Caco-2 (cell line): ENCODE measurements at regions not wholly inside any gene's neighbourhood (a gene's known extent, or its start where the extent isn't known, plus 50 kb on each side); places are given as distances from the start of the nearest gene placed in this dataset.

Experiments
- BruUV-seq: library from RNA; stranded (reverse); fragments of 400-500 nt; replicated peaks from 2 replicates; lab custom pipeline; 2021; lab: Mats Ljungman, UMichigan
- CTCF ChIA-PET: fragments of 300-600 bp; sonication (Branson Sonifier 250); formaldehyde crosslinking; loops from one replicate; lab custom pipeline; 2022; ENCODE audit warnings: antibody characterized with exemption; lab: Charles Lee
- POLR2A ChIA-PET: fragments of 300-600 bp; sonication (Branson Sonifier 250); formaldehyde crosslinking; loops from one replicate; lab custom pipeline; 2022; ENCODE audit warnings: antibody characterized with exemption; lab: Charles Lee
- DNase-seq, 2 experiments: peaks; one replicate each; pipeline versions ENCODE4 v3.0.0 to v3.0.0-alpha.2; 2020 to 2022
- H3K27me3 ChIP-seq: replicated peaks from 2 replicates; pipeline ENCODE4 v1.6.0; 2011; ENCODE audit warnings: low read length; ENCODE audit not compliant: control insufficient read depth, insufficient read depth
- H3K36me3 ChIP-seq: 2 replicates; pipeline ENCODE4 v1.5.1; 2011; ENCODE audit warnings: low read length; ENCODE audit not compliant: control insufficient read depth, insufficient read depth
- H3K4me1 ChIP-seq: fragments of 250-450 bp; sonication (Bioruptor Pico); 2 replicates; pipeline ENCODE4 v1.5.1; 2020; ENCODE audit warnings: mild to moderate bottlenecking
- H3K4me3 ChIP-seq: 2 replicates; pipeline ENCODE4 v1.5.1; 2011; ENCODE audit warnings: low read depth, mild to moderate bottlenecking, control low read depth, low read length
- H3K9me3 ChIP-seq: fragments of 250-450 bp; sonication (Bioruptor Pico); 2 replicates; pipeline ENCODE4 v1.5.1; 2020; ENCODE audit warnings: mild to moderate bottlenecking, moderate library complexity
- H3K27ac Mint-ChIP-seq: one replicate; pipeline ENCODE4 v1.8.0; 2022; ENCODE audit warnings: mixed read lengths; ENCODE audit not compliant: unreplicated experiment
- H3K27me3 Mint-ChIP-seq: one replicate; pipeline ENCODE4 v1.8.0; 2022; ENCODE audit warnings: mixed read lengths; ENCODE audit not compliant: insufficient read depth, unreplicated experiment
- H3K36me3 Mint-ChIP-seq: one replicate; pipeline ENCODE4 v1.8.0; 2022; ENCODE audit warnings: mild to moderate bottlenecking, mixed read lengths; ENCODE audit not compliant: insufficient read depth, unreplicated experiment
- H3K4me1 Mint-ChIP-seq: one replicate; pipeline ENCODE4 v1.8.0; 2022; ENCODE audit warnings: low read depth, mixed read lengths; ENCODE audit not compliant: unreplicated experiment
- H3K4me3 Mint-ChIP-seq: one replicate; pipeline ENCODE4 v1.8.0; 2022; ENCODE audit warnings: mild to moderate bottlenecking, moderate library complexity, mixed read lengths; ENCODE audit not compliant: unreplicated experiment
- H3K9me3 Mint-ChIP-seq: one replicate; pipeline ENCODE4 v1.8.0; 2022; ENCODE audit warnings: mixed read lengths; ENCODE audit not compliant: unreplicated experiment
- intact Hi-C: fragments of 100-400 bp; cut with micrococcal nuclease; formaldehyde crosslinking; loops from one replicate; pipeline ENCODE4 v1.10.0; 2022; ENCODE audit not compliant: unreplicated experiment
- TF ChIP-seq, protein P1 (sequence below), 2 experiments: fragments of 200-600 bp in 1 of 2; IDR thresholded peaks; 1 replicate in 1 of 2; 2 replicates in 1 of 2; pipeline versions ENCODE4 v1.5.1 to v1.8.0; 2011 to 2022; ENCODE audit warnings: antibody characterized with exemption in 1 of 2, control low read depth in 1 of 2, inconsistent platforms in 1 of 2, low read depth in 1 of 2, low read length in 1 of 2, mild to moderate bottlenecking in 1 of 2, moderate library complexity in 1 of 2; ENCODE audit not compliant: insufficient read depth in 1 of 2, severe bottlenecking in 1 of 2, unreplicated experiment in 1 of 2

DNA sequence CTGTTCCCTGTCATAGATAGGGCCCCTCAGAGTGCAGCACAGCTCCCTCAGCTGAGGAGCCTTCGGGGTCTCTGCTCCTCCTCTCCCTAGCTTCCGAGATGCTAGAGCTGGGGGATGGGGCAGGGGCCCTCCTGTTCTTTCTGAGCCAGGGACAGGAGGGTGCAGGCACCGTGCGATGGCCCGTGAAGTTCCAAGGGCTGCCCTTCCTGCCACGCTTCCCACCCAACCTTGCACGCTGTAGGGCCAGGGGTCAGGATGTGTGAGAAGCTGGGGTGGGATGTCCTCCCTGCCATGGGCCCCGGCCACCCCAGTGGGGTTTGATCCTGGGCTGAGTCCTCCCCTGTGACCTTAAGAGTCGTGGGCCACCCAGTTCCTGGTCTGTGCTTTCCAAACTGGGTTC is 240.7 kb upstream of the C1orf174 start:
- Histone ChIP-seq H3K4me1 (no peaks in the 10 kb centered on the region), H3K36me3 (no peaks in the 10 kb centered on the region), H3K27me3 (no peaks in the 10 kb centered on the region), H3K4me3 (no peak overlapping the region), H3K9me3 (no peaks in the 10 kb centered on the region)
- no peaks in the 10 kb centered on the region for H3K4me1 Mint-ChIP-seq
- no peaks in the 10 kb centered on the region for H3K27me3 Mint-ChIP-seq
- H3K4me3 Mint-ChIP-seq: no peak overlapping the region
- H3K27ac Mint-ChIP-seq: no peak overlapping the region
- intact Hi-C loops: no loop called here
- H3K9me3 Mint-ChIP-seq: peaks cover 8% of the 10 kb centered on the region
- TF ChIP-seq, protein P1, sequence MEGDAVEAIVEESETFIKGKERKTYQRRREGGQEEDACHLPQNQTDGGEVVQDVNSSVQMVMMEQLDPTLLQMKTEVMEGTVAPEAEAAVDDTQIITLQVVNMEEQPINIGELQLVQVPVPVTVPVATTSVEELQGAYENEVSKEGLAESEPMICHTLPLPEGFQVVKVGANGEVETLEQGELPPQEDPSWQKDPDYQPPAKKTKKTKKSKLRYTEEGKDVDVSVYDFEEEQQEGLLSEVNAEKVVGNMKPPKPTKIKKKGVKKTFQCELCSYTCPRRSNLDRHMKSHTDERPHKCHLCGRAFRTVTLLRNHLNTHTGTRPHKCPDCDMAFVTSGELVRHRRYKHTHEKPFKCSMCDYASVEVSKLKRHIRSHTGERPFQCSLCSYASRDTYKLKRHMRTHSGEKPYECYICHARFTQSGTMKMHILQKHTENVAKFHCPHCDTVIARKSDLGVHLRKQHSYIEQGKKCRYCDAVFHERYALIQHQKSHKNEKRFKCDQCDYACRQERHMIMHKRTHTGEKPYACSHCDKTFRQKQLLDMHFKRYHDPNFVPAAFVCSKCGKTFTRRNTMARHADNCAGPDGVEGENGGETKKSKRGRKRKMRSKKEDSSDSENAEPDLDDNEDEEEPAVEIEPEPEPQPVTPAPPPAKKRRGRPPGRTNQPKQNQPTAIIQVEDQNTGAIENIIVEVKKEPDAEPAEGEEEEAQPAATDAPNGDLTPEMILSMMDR (IDR thresholded peaks at IDR 0.05; ENCODE audit: insufficient read depth in 1 of 2, low read depth in 1 of 2, low read length in 1 of 2, severe bottlenecking in 1 of 2, unreplicated experiment in 1 of 2): no peak
- CTCF ChIA-PET: no interaction called here
- DNase-seq: no peak
- POLR2A ChIA-PET: no interaction called here
- no peaks in the 10 kb centered on the region for H3K36me3 Mint-ChIP-seq
- no TSS peak for BruUV-seq

DNA sequence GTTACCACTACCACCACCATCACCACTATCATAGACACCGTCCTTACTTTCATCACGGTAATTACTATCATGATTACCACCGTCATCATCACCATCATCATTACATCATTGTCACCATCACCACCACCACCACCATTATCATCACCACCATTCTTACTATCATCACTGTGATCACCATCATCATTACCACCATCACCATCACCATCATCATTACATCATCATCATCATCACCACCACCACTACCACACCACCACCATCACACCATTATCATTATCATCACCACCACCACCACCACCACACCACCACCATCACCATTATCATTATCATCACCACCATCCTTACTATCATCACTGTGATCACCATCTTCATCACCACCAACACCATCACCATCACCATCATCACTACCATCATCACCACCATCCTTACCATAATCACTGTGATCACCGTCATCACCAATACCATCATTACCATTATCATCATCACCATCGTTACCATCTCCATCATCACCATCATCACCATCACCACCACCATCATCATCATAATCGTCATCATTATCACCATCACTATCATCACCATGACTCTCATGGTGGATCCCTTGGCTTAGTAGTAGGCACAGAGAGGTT is 244.4 kb upstream of the C1orf174 start:
- POLR2A ChIA-PET: no interaction called here
- Mint-ChIP-seq H3K9me3 (no peaks in the 10 kb centered on the region), H3K27me3 (peaks cover 3% of the 10 kb centered on the region), H3K4me3 (no peak overlapping the region), H3K27ac (no peak overlapping the region), H3K36me3 (no peaks in the 10 kb centered on the region), H3K4me1 (no peaks in the 10 kb centered on the region)
- H3K36me3 ChIP-seq: no peaks in the 10 kb centered on the region
- no TSS peak for BruUV-seq
- TF ChIP-seq, protein P1 (IDR thresholded peaks at IDR 0.05; ENCODE audit: insufficient read depth in 1 of 2, low read depth in 1 of 2, low read length in 1 of 2, severe bottlenecking in 1 of 2, unreplicated experiment in 1 of 2): no peak
- intact Hi-C loops: no loop called here
- DNase-seq: no peak
- H3K4me3 ChIP-seq: no peak overlapping the region
- no peaks in the 10 kb centered on the region for H3K4me1 ChIP-seq
- H3K27me3 ChIP-seq: no peaks in the 10 kb centered on the region
- CTCF ChIA-PET: no interaction called here
- no peaks in the 10 kb centered on the region for H3K9me3 ChIP-seq

DNA sequence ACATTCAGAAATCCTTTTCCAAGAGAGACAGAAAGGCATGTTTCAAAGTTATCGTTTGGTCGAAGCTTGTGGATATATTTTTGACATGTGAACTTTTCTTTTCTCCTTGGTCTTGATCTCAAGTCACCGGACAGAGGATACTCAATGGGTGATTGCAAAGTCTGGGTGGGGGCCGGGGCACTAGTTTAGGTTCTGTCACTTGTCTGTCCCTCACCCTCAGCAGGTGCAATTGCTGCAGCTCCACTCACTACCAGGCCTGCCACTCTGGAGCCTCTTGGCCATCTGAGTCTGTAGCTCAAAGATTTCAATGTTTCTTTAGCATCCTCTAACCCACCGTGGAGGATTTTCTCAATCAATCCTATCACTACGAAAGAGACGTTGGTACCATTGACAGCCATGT is 246.0 kb upstream of the C1orf174 start:
- Histone ChIP-seq H3K9me3 (no peaks in the 10 kb centered on the region), H3K27me3 (no peaks in the 10 kb centered on the region), H3K36me3 (no peaks in the 10 kb centered on the region), H3K4me1 (no peaks in the 10 kb centered on the region), H3K4me3 (no peak overlapping the region)
- CTCF ChIA-PET: no interaction called here
- BruUV-seq: no TSS peak
- intact Hi-C loops: no loop called here
- no peaks in the 10 kb centered on the region for H3K36me3 Mint-ChIP-seq
- H3K27me3 Mint-ChIP-seq: peaks cover 6% of the 10 kb centered on the region
- DNase-seq: no peak
- H3K4me3 Mint-ChIP-seq: no peak overlapping the region
- POLR2A ChIA-PET: no interaction called here
- H3K9me3 Mint-ChIP-seq: no peaks in the 10 kb centered on the region
- TF ChIP-seq, protein P1 (IDR thresholded peaks at IDR 0.05; ENCODE audit: insufficient read depth in 1 of 2, low read depth in 1 of 2, low read length in 1 of 2, severe bottlenecking in 1 of 2, unreplicated experiment in 1 of 2): no peak
- H3K27ac Mint-ChIP-seq: no peak overlapping the region
- H3K4me1 Mint-ChIP-seq: no peaks in the 10 kb centered on the region
